Vagina (tissue), 2 donors: ENCODE measurements at regions not wholly inside any gene's neighbourhood (a gene's known extent, or its start where the extent isn't known, plus 50 kb on each side); places are given as distances from the start of the nearest gene placed in this dataset.

Experiments
- CTCF ChIP-seq, 3 experiments: fragments of 450-650 bp in 2 of 3; fragments of 200-600 bp in 1 of 3; sonication (generic) in 1 of 3; IDR thresholded peaks; one replicate each; pipeline ENCODE4 v1.5.1; 2017 to 2019; ENCODE audit warnings: antibody characterized with exemption in 3 of 3, mild to moderate bottlenecking in 2 of 3, moderate library complexity in 2 of 3
- POLR2A ChIP-seq, 2 donors: fragments of 450-650 bp; IDR thresholded peaks; one replicate each; pipeline ENCODE4 v1.6.1; 2017; ENCODE audit warnings: antibody characterized with exemption in 2 of 2, mild to moderate bottlenecking in 2 of 2, moderate library complexity in 2 of 2
- POLR2AphosphoS5 ChIP-seq, 2 donors: sonication (generic); formaldehyde crosslinking; IDR thresholded peaks; one replicate each; pipeline ENCODE4 v1.9.0; 2017; ENCODE audit warnings: antibody characterized with exemption in 2 of 2, mild to moderate bottlenecking in 2 of 2, low read depth in 1 of 2; ENCODE audit not compliant: insufficient read depth in 1 of 2

- no peak for TF ChIP-seq CTCF (IDR thresholded peaks at IDR 0.05)
- no peak for TF ChIP-seq POLR2A (IDR thresholded peaks at IDR 0.05)
- no peak for TF ChIP-seq POLR2AphosphoS5 (IDR thresholded peaks at IDR 0.05; ENCODE audit: insufficient read depth in 1 of 2, low read depth in 1 of 2)
Measured at GRCh38 chr2:2600366-2600765, 269.3 kb upstream of the MYT1L start.
